GM18505 (cell line): ENCODE measurements at regions not wholly inside any gene's neighbourhood (a gene's known extent, or its start where the extent isn't known, plus 50 kb on each side); places are given as distances from the start of the nearest gene placed in this dataset.

Source experiments
- ATAC-seq: cut with Tn5 transposase; IDR thresholded peaks from one replicate; pipeline ENCODE4 v1.9.1; 2021; ENCODE audit not compliant: unreplicated experiment
- POLR2A ChIP-seq: IDR thresholded peaks from 4 replicates; pipeline ENCODE4 v1.6.1; 2011; ENCODE audit warnings: borderline replicate concordance; ENCODE audit not compliant: insufficient read depth, insufficient read length; ENCODE audit errors: extremely low read depth

- no peak for ATAC-seq
- TF ChIP-seq POLR2A = no peak
Observed at GRCh38 chr7:155995183-155995612, 182.9 kb upstream of the SHH start.

GRCh38 chr7:155994279-155994811 lies 182.1 kb upstream of the SHH start:
- TF ChIP-seq POLR2A = no peak
- no peak for ATAC-seq

- TF ChIP-seq POLR2A = no peak
- ATAC-seq = no peak
Observed at GRCh38 chr7:155993420-155994278, 181.4 kb upstream of the SHH start.

- ATAC-seq = no peak
- no peak for TF ChIP-seq POLR2A
Observed at GRCh38 chr7:155992974-155993373, 180.7 kb upstream of the SHH start.

- ATAC-seq = no peak
- TF ChIP-seq POLR2A = no peak
Observed at GRCh38 chr7:155992538-155992937, 180.3 kb upstream of the SHH start.

- no peak for ATAC-seq
- no peak for TF ChIP-seq POLR2A
Observed at GRCh38 chr7:155992107-155992506, 179.8 kb upstream of the SHH start.

GRCh38 chr7:155991470-155991869 lies 179.2 kb upstream of the SHH start:
- TF ChIP-seq POLR2A = no peak
- ATAC-seq = no peak

GRCh38 chr7:155988416-155988815 lies 176.2 kb upstream of the SHH start:
- no peak for TF ChIP-seq POLR2A
- no peak for ATAC-seq

GRCh38 chr7:155987681-155988235 lies 175.5 kb upstream of the SHH start:
- TF ChIP-seq POLR2A = no peak
- no peak for ATAC-seq

- ATAC-seq = no peak
- TF ChIP-seq POLR2A = no peak
Observed at GRCh38 chr7:155986497-155987160, 174.4 kb upstream of the SHH start.

GRCh38 chr7:155985518-155986250 lies 173.4 kb upstream of the SHH start:
- no peak for TF ChIP-seq POLR2A
- no peak for ATAC-seq

GRCh38 chr7:155984609-155985405 lies 172.5 kb upstream of the SHH start:
- no peak for TF ChIP-seq POLR2A

More at GRCh38 chr7:155984609-155985405, 172.5 kb upstream of the SHH start:
- no peak for ATAC-seq
